ENCODE measurements at regions not wholly inside any gene's neighbourhood (a gene's known extent, or its start where the extent isn't known, plus 50 kb on each side); places are given as distances from the start of the nearest gene placed in this dataset.

DNA sequence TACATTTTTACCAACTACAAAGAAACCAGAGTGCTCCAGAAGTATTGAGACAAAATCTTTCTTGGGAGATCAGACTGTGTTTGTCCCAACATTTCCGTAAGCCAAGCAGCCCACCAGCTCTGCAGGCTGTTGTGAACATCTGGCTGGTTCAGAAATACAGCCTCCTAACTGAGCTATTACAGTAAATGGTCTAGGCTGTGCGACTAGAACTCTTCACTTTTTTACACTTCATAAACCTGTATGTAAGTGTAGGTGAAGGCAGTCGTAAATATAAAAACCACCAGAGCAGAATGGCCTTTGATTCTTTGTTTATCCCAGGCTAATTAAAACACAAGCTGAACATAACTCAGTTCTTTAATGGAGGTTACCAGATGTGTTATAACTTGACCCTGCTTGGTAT is 235.3 kb downstream of the ARRDC4 start:
- TF ChIP-seq ZC3H10 (CRISPR knock-in tag; IDR thresholded peaks at IDR 0.05) (no peak), ZNF8 (CRISPR knock-in tag; IDR thresholded peaks at IDR 0.05) (no peak), ZFP3 (CRISPR knock-in tag; IDR thresholded peaks at IDR 0.05) (no peak), PPARA (CRISPR knock-in tag; IDR thresholded peaks at IDR 0.05; ENCODE audit: borderline replicate concordance) (no peak), ZFP30 (CRISPR knock-in tag; IDR thresholded peaks at IDR 0.05) (no peak), GLIS3 (CRISPR knock-in tag; IDR thresholded peaks at IDR 0.05) (no peak), CSDC2 (CRISPR knock-in tag; IDR thresholded peaks at IDR 0.05) (no peak), TCF4 (CRISPR knock-in tag; IDR thresholded peaks at IDR 0.05; ENCODE audit: borderline replicate concordance) (no peak), OSR1 (CRISPR knock-in tag; IDR thresholded peaks at IDR 0.05) (no peak), ZNF70 (CRISPR knock-in tag; IDR thresholded peaks at IDR 0.05) (no peak), BACH2 (CRISPR knock-in tag; IDR thresholded peaks at IDR 0.05; ENCODE audit: borderline replicate concordance) (no peak), ZNF565 (CRISPR knock-in tag; conservative IDR thresholded peaks at IDR 0.05; ENCODE audit: low read depth) (no peak), TOX (CRISPR knock-in tag; IDR thresholded peaks at IDR 0.05; ENCODE audit: borderline replicate concordance) (no peak), ESRRG (CRISPR knock-in tag; IDR thresholded peaks at IDR 0.05) (no peak), ARNTL (CRISPR knock-in tag; IDR thresholded peaks at IDR 0.05; ENCODE audit: borderline replicate concordance, low read depth) (no peak)
- TF ChIP-seq, protein P1, sequence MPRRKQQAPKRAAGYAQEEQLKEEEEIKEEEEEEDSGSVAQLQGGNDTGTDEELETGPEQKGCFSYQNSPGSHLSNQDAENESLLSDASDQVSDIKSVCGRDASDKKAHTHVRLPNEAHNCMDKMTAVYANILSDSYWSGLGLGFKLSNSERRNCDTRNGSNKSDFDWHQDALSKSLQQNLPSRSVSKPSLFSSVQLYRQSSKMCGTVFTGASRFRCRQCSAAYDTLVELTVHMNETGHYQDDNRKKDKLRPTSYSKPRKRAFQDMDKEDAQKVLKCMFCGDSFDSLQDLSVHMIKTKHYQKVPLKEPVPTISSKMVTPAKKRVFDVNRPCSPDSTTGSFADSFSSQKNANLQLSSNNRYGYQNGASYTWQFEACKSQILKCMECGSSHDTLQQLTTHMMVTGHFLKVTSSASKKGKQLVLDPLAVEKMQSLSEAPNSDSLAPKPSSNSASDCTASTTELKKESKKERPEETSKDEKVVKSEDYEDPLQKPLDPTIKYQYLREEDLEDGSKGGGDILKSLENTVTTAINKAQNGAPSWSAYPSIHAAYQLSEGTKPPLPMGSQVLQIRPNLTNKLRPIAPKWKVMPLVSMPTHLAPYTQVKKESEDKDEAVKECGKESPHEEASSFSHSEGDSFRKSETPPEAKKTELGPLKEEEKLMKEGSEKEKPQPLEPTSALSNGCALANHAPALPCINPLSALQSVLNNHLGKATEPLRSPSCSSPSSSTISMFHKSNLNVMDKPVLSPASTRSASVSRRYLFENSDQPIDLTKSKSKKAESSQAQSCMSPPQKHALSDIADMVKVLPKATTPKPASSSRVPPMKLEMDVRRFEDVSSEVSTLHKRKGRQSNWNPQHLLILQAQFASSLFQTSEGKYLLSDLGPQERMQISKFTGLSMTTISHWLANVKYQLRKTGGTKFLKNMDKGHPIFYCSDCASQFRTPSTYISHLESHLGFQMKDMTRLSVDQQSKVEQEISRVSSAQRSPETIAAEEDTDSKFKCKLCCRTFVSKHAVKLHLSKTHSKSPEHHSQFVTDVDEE (CRISPR knock-in tag; IDR thresholded peaks at IDR 0.05) = no peak
- TF ChIP-seq, protein P2, sequence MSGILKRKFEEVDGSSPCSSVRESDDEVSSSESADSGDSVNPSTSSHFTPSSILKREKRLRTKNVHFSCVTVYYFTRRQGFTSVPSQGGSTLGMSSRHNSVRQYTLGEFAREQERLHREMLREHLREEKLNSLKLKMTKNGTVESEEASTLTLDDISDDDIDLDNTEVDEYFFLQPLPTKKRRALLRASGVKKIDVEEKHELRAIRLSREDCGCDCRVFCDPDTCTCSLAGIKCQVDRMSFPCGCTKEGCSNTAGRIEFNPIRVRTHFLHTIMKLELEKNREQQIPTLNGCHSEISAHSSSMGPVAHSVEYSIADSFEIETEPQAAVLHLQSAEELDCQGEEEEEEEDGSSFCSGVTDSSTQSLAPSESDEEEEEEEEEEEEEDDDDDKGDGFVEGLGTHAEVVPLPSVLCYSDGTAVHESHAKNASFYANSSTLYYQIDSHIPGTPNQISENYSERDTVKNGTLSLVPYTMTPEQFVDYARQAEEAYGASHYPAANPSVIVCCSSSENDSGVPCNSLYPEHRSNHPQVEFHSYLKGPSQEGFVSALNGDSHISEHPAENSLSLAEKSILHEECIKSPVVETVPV (CRISPR knock-in tag; IDR thresholded peaks at IDR 0.05) = no peak
- TF ChIP-seq, protein P3, sequence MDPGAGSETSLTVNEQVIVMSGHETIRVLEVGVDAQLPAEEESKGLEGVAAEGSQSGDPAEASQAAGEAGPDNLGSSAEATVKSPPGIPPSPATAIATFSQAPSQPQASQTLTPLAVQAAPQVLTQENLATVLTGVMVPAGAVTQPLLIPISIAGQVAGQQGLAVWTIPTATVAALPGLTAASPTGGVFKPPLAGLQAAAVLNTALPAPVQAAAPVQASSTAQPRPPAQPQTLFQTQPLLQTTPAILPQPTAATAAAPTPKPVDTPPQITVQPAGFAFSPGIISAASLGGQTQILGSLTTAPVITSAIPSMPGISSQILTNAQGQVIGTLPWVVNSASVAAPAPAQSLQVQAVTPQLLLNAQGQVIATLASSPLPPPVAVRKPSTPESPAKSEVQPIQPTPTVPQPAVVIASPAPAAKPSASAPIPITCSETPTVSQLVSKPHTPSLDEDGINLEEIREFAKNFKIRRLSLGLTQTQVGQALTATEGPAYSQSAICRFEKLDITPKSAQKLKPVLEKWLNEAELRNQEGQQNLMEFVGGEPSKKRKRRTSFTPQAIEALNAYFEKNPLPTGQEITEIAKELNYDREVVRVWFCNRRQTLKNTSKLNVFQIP (CRISPR knock-in tag; IDR thresholded peaks at IDR 0.05; ENCODE audit: borderline replicate concordance, low read depth) = no peak
- TF ChIP-seq, protein P4, sequence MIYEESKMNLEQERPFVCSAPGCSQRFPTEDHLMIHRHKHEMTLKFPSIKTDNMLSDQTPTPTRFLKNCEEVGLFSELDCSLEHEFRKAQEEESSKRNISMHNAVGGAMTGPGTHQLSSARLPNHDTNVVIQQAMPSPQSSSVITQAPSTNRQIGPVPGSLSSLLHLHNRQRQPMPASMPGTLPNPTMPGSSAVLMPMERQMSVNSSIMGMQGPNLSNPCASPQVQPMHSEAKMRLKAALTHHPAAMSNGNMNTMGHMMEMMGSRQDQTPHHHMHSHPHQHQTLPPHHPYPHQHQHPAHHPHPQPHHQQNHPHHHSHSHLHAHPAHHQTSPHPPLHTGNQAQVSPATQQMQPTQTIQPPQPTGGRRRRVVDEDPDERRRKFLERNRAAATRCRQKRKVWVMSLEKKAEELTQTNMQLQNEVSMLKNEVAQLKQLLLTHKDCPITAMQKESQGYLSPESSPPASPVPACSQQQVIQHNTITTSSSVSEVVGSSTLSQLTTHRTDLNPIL (CRISPR knock-in tag; IDR thresholded peaks at IDR 0.05; ENCODE audit: low read depth) = no peak
- TF ChIP-seq, protein P5, sequence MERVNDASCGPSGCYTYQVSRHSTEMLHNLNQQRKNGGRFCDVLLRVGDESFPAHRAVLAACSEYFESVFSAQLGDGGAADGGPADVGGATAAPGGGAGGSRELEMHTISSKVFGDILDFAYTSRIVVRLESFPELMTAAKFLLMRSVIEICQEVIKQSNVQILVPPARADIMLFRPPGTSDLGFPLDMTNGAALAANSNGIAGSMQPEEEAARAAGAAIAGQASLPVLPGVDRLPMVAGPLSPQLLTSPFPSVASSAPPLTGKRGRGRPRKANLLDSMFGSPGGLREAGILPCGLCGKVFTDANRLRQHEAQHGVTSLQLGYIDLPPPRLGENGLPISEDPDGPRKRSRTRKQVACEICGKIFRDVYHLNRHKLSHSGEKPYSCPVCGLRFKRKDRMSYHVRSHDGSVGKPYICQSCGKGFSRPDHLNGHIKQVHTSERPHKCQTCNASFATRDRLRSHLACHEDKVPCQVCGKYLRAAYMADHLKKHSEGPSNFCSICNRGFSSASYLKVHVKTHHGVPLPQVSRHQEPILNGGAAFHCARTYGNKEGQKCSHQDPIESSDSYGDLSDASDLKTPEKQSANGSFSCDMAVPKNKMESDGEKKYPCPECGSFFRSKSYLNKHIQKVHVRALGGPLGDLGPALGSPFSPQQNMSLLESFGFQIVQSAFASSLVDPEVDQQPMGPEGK (CRISPR knock-in tag; IDR thresholded peaks at IDR 0.05; ENCODE audit: borderline replicate concordance) = no peak
- ATAC-seq = no peak

DNA sequence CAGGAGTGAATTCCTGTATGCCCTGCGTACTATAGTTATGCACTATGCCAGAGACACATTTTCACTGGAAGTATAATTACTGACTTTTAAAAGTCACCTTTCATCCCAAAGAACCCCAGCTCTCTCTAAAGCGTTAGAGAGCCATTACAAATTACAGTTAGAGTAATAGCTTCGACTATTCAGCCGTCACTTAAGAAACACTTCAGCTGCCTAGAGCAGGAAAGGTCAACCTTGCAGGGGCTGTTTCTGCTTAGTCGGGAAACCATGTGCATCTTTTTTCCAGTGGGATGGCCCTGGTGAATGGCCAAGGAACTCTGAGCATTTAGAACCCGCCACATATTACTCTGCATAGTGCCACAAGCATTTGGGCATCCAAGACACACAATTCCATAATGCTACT is 235.9 kb downstream of the ARRDC4 start:
- TF ChIP-seq ISL1 (CRISPR knock-in tag; IDR thresholded peaks at IDR 0.05) = no peak
- TF ChIP-seq, protein P4 (CRISPR knock-in tag; IDR thresholded peaks at IDR 0.05; ENCODE audit: low read depth) = no peak
- TF ChIP-seq ZFP3 (CRISPR knock-in tag; IDR thresholded peaks at IDR 0.05) = no peak
- no peak for TF ChIP-seq CSDC2 (CRISPR knock-in tag; IDR thresholded peaks at IDR 0.05)
- TF ChIP-seq, protein P3 (CRISPR knock-in tag; IDR thresholded peaks at IDR 0.05; ENCODE audit: borderline replicate concordance, low read depth) = no peak
- TF ChIP-seq ZFP30 (CRISPR knock-in tag; IDR thresholded peaks at IDR 0.05) = no peak
- TF ChIP-seq, protein P2 (CRISPR knock-in tag; IDR thresholded peaks at IDR 0.05) = no peak
- TF ChIP-seq ZNF565 (CRISPR knock-in tag; conservative IDR thresholded peaks at IDR 0.05; ENCODE audit: low read depth) = no peak
- TF ChIP-seq, protein P5 (CRISPR knock-in tag; IDR thresholded peaks at IDR 0.05; ENCODE audit: borderline replicate concordance) = no peak
- ATAC-seq = no peak
